H9 (cell line): ENCODE measurements at regions not wholly inside any gene's neighbourhood (a gene's known extent, or its start where the extent isn't known, plus 50 kb on each side); places are given as distances from the start of the nearest gene placed in this dataset.
A peak's percentile ranks its signal among the peaks of the same experiment; 100 is the strongest.

ENCODE experiments used
- DNase-seq: peaks from one replicate; pipeline ENCODE4 v3.0.0-alpha.2; 2017
- H2AFZ ChIP-seq: one replicate; pipeline ENCODE4 v1.6.1; 2013; ENCODE audit warnings: mild to moderate bottlenecking, low read length, control low read depth, moderate library complexity
- H2AK5ac ChIP-seq: 2 replicates; pipeline ENCODE4 v1.6.1; 2013; ENCODE audit warnings: low read length, control low read depth, mixed read lengths; ENCODE audit not compliant: insufficient read length
- H2BK120ac ChIP-seq: one replicate; pipeline ENCODE4 v1.6.1; 2013; ENCODE audit warnings: low read depth, mild to moderate bottlenecking, low read length, control low read depth, inconsistent platforms; ENCODE audit not compliant: poor library complexity, severe bottlenecking
- H2BK12ac ChIP-seq: 2 replicates; pipeline ENCODE4 v1.6.1; 2013; ENCODE audit warnings: low read length, control low read depth, mixed read lengths, low read depth; ENCODE audit not compliant: insufficient read length
- H2BK15ac ChIP-seq: 2 replicates; pipeline ENCODE4 v1.6.1; 2013; ENCODE audit warnings: low read depth, low read length, control low read depth
- H2BK20ac ChIP-seq: one replicate; pipeline ENCODE4 v1.6.1; 2013; ENCODE audit warnings: low read depth, mild to moderate bottlenecking, low read length, control low read depth, inconsistent platforms; ENCODE audit not compliant: poor library complexity, severe bottlenecking
- H2BK5ac ChIP-seq: 2 replicates; pipeline ENCODE4 v1.6.1; 2013; ENCODE audit warnings: low read length, control low read depth, mixed read lengths; ENCODE audit not compliant: insufficient read length
- H3K14ac ChIP-seq: 2 replicates; pipeline ENCODE4 v1.6.1; 2013; ENCODE audit warnings: low read length, control low read depth; ENCODE audit not compliant: insufficient read depth
- H3K18ac ChIP-seq: 2 replicates; pipeline ENCODE4 v1.6.1; 2013; ENCODE audit warnings: low read depth, mild to moderate bottlenecking, mixed read lengths, low read length, control low read depth; ENCODE audit not compliant: insufficient read length
- H3K23ac ChIP-seq: 2 replicates; pipeline ENCODE4 v1.6.1; 2013; ENCODE audit warnings: low read length, control low read depth, mixed read lengths, low read depth; ENCODE audit not compliant: insufficient read length
- H3K23me2 ChIP-seq: 2 replicates; pipeline ENCODE4 v1.6.1; 2013; ENCODE audit warnings: low read depth, mild to moderate bottlenecking, mixed read lengths, low read length, control low read depth; ENCODE audit not compliant: insufficient read length, poor library complexity, severe bottlenecking
- H3K27ac ChIP-seq: 2 replicates; pipeline ENCODE4 v1.5.1; 2013; ENCODE audit warnings: low read length, control low read depth, mixed read lengths, low read depth; ENCODE audit not compliant: insufficient read length
- H3K27me3 ChIP-seq: 2 replicates; pipeline ENCODE4 v1.6.1; 2013; ENCODE audit warnings: low read length, control low read depth, inconsistent platforms; ENCODE audit not compliant: insufficient read depth
- H3K4ac ChIP-seq: 2 replicates; pipeline ENCODE4 v1.6.1; 2013; ENCODE audit warnings: low read depth, mild to moderate bottlenecking, control low read depth, inconsistent platforms, low read length, moderate library complexity
- H3K4me1 ChIP-seq: 2 replicates; pipeline ENCODE4 v1.6.1; 2013; ENCODE audit warnings: low read length, control low read depth, inconsistent platforms; ENCODE audit not compliant: insufficient read depth
- H3K4me2 ChIP-seq: 2 replicates; pipeline ENCODE4 v1.6.1; 2013; ENCODE audit warnings: low read length, control low read depth, mixed read lengths; ENCODE audit not compliant: insufficient read length, insufficient read depth
- H3K56ac ChIP-seq: 2 replicates; pipeline ENCODE4 v1.6.1; 2013; ENCODE audit warnings: low read depth, mild to moderate bottlenecking, mixed read lengths, low read length, control low read depth; ENCODE audit not compliant: insufficient read length
- H3K79me1 ChIP-seq: 2 replicates; pipeline ENCODE4 v1.6.1; 2013; ENCODE audit warnings: low read depth, mild to moderate bottlenecking, moderate library complexity, low read length, control low read depth, inconsistent platforms; ENCODE audit not compliant: insufficient read depth, poor library complexity, severe bottlenecking
- H3K79me2 ChIP-seq: 2 replicates; pipeline ENCODE4 v1.6.1; 2013; ENCODE audit warnings: low read length, control low read depth, inconsistent platforms; ENCODE audit not compliant: insufficient read depth
- H3K9ac ChIP-seq: 2 replicates; pipeline ENCODE4 v1.6.1; 2013; ENCODE audit warnings: low read length, control low read depth, mixed read lengths; ENCODE audit not compliant: insufficient read length; ENCODE audit errors: extremely low read depth
- H3K9me3 ChIP-seq: one replicate; pipeline ENCODE4 v1.6.1; 2013; ENCODE audit warnings: low read depth, low read length, inconsistent platforms; ENCODE audit not compliant: control insufficient read depth
- H3T11ph ChIP-seq: one replicate; pipeline ENCODE4 v1.6.1; 2013; ENCODE audit warnings: mild to moderate bottlenecking, low read length, control low read depth, inconsistent platforms
- H4K20me1 ChIP-seq: one replicate; pipeline ENCODE4 v1.6.1; 2013; ENCODE audit not compliant: control insufficient read depth, insufficient read length, insufficient read depth
- H4K5ac ChIP-seq: 2 replicates; pipeline ENCODE4 v1.6.1; 2013; ENCODE audit warnings: low read depth, mild to moderate bottlenecking, mixed read lengths, low read length, control low read depth; ENCODE audit not compliant: insufficient read length
- H4K8ac ChIP-seq: replicated peaks from 2 replicates; pipeline ENCODE4 v1.6.1; 2013; ENCODE audit warnings: low read length, control low read depth, mixed read lengths, low read depth; ENCODE audit not compliant: insufficient read length
- H4K91ac ChIP-seq: 2 replicates; pipeline ENCODE4 v1.6.1; 2013; ENCODE audit warnings: low read depth, mild to moderate bottlenecking, moderate library complexity, mixed read lengths, low read length, control low read depth; ENCODE audit not compliant: insufficient read length
- H3K27ac Mint-ChIP-seq, 3 experiments: 2 replicates in 2 of 3; 3 replicates in 1 of 3; pipeline ENCODE4 v1.8.0; 2020 to 2021; ENCODE audit warnings: mixed read lengths in 3 of 3, mild to moderate bottlenecking in 1 of 3, moderate library complexity in 1 of 3
- H3K27me3 Mint-ChIP-seq: 2 replicates; pipeline ENCODE4 v1.8.0; 2021; ENCODE audit warnings: low read depth, mild to moderate bottlenecking, moderate library complexity, mixed read lengths
- H3K36me3 Mint-ChIP-seq, 3 experiments: 2 replicates in 2 of 3; 3 replicates in 1 of 3; pipeline ENCODE4 v1.8.0; 2020 to 2021; ENCODE audit warnings: low read depth in 3 of 3, mixed read lengths in 3 of 3; ENCODE audit not compliant: insufficient read depth in 1 of 3
- H3K4me1 Mint-ChIP-seq, 2 experiments: 2 replicates each; pipeline ENCODE4 v1.8.0; 2020; ENCODE audit warnings: mixed read lengths in 2 of 2
- H3K4me3 Mint-ChIP-seq, 2 experiments: 2 replicates in 1 of 2; 3 replicates in 1 of 2; pipeline ENCODE4 v1.8.0; 2020 to 2021; ENCODE audit warnings: mild to moderate bottlenecking in 2 of 2, mixed read lengths in 2 of 2, moderate library complexity in 1 of 2
- H3K9me3 Mint-ChIP-seq, 2 experiments: 2 replicates in 1 of 2; 3 replicates in 1 of 2; pipeline ENCODE4 v1.8.0; 2020; ENCODE audit warnings: mild to moderate bottlenecking in 2 of 2, mixed read lengths in 2 of 2, moderate library complexity in 1 of 2
- WGBS: extraction: QIAGEN DNeasy Blood & Tissue Kit; methylation state at CpG from one replicate; pipeline ENCODE4 v1.1.7; 2013; ENCODE audit warnings: missing lambda C conversion rate, low lambda C conversion rate, mixed read lengths; ENCODE audit not compliant: insufficient read length; ENCODE audit errors: extremely low coverage; 5-methylcytosine and 5-hydroxymethylcytosine counted together
- TF ChIP-seq, protein P1 (sequence below): fragments of 200-600 bp; sonication (generic); conservative IDR thresholded peaks from 3 replicates; pipeline ENCODE4 v1.8.0; 2021; ENCODE audit warnings: antibody characterized with exemption, mild to moderate bottlenecking

DNA sequence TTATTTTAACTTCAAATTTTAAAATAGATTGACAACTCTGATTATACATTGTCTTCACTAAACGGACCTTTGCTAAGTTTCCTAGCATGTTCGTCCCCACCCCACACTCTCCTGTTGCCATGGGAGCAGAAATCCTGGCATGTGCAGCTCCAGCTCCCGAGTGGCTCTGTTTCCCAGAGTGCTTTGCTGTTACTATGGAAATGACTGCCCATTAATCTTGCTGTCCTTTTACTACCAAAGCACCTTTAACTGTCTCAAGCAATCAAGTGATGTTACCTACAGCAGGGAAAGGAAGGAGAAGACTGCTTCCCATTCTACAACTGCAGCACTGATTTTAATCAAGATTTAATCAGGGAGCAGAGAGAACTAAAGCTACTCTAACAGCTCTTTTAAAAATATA is 212.0 kb upstream of the KIF2A start:
- Histone ChIP-seq H2BK20ac (no peak overlapping the region), H3K23ac (no peak overlapping the region), H3K79me2 (no peaks in the 10 kb centered on the region), H3K23me2 (no peaks in the 10 kb centered on the region), H3K27me3 (no peaks in the 10 kb centered on the region), H3K79me1 (no peaks in the 10 kb centered on the region), H3K9me3 (no peaks in the 10 kb centered on the region), H4K91ac (no peak overlapping the region), H3K18ac (no peak overlapping the region), H2AFZ (peak overlapping the region; percentile 85), H2AK5ac (no peak overlapping the region), H2BK5ac (no peak overlapping the region), H3K9ac (no peak overlapping the region), H2BK15ac (no peak overlapping the region), H3K56ac (no peak overlapping the region), H3K4me1 (no peaks in the 10 kb centered on the region), H3K4ac (no peak overlapping the region), H2BK12ac (no peak overlapping the region), H3T11ph (no peak overlapping the region), H4K20me1 (no peaks in the 10 kb centered on the region), H3K27ac (no peak overlapping the region), H3K4me2 (no peak overlapping the region), H4K5ac (no peak overlapping the region), H2BK120ac (no peak overlapping the region), H3K14ac (no peak overlapping the region; the same call in 1 of the 2 replicates), H4K8ac (no peak overlapping the region)
- H3K27me3 Mint-ChIP-seq: no peaks in the 10 kb centered on the region
- H3K9me3 Mint-ChIP-seq: no peaks in the 10 kb centered on the region; a peak in 2 of 5 replicates
- H3K4me1 Mint-ChIP-seq: peaks cover 4 to 5% of the 10 kb centered on the region in 2 experiments
- H3K4me3 Mint-ChIP-seq: no peak overlapping the region
- H3K27ac Mint-ChIP-seq: no peak overlapping the region
- WGBS: no CpG with 5 or more reads among the region's 3 CpGs
- DNase-seq: no peak
- TF ChIP-seq, protein P1, sequence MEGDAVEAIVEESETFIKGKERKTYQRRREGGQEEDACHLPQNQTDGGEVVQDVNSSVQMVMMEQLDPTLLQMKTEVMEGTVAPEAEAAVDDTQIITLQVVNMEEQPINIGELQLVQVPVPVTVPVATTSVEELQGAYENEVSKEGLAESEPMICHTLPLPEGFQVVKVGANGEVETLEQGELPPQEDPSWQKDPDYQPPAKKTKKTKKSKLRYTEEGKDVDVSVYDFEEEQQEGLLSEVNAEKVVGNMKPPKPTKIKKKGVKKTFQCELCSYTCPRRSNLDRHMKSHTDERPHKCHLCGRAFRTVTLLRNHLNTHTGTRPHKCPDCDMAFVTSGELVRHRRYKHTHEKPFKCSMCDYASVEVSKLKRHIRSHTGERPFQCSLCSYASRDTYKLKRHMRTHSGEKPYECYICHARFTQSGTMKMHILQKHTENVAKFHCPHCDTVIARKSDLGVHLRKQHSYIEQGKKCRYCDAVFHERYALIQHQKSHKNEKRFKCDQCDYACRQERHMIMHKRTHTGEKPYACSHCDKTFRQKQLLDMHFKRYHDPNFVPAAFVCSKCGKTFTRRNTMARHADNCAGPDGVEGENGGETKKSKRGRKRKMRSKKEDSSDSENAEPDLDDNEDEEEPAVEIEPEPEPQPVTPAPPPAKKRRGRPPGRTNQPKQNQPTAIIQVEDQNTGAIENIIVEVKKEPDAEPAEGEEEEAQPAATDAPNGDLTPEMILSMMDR: no peak
- H3K36me3 Mint-ChIP-seq: no peaks in the 10 kb centered on the region
